Suprapubic skin (tissue), 4 donors: ENCODE measurements at regions not wholly inside any gene's neighbourhood (a gene's known extent, or its start where the extent isn't known, plus 50 kb on each side); places are given as distances from the start of the nearest gene placed in this dataset.

Experiments
- DNase-seq, 2 donors: peaks; one replicate each; pipeline ENCODE4 v3.0.0-alpha.2; 2019; ENCODE audit warnings: low spot score in 2 of 2
- H3K27ac ChIP-seq: fragments of 200-600 bp; sonication (generic); one replicate; pipeline ENCODE4 v1.5.1; 2019
- H3K27me3 ChIP-seq: fragments of 200-600 bp; sonication (generic); one replicate; pipeline ENCODE4 v1.5.1; 2019
- H3K36me3 ChIP-seq: fragments of 200-600 bp; sonication (generic); one replicate; pipeline ENCODE4 v1.5.1; 2019
- H3K4me1 ChIP-seq: fragments of 200-600 bp; sonication (generic); one replicate; pipeline ENCODE4 v1.5.1; 2019
- H3K4me3 ChIP-seq: fragments of 200-600 bp; sonication (generic); one replicate; pipeline ENCODE4 v1.5.1; 2019; ENCODE audit warnings: mild to moderate bottlenecking
- H3K9me3 ChIP-seq: fragments of 200-600 bp; sonication (generic); one replicate; pipeline ENCODE4 v1.5.1; 2019
- EP300 ChIP-seq: sonication (generic); formaldehyde crosslinking; IDR thresholded peaks from one replicate; pipeline ENCODE4 v1.6.1; 2017; ENCODE audit warnings: antibody characterized with exemption
- POLR2A ChIP-seq, 2 donors: fragments of 450-650 bp; IDR thresholded peaks; one replicate each; pipeline ENCODE4 v1.6.1; 2017; ENCODE audit warnings: antibody characterized with exemption in 2 of 2, mild to moderate bottlenecking in 2 of 2, moderate library complexity in 2 of 2
- POLR2AphosphoS5 ChIP-seq, 3 donors: sonication (generic); formaldehyde crosslinking; IDR thresholded peaks; one replicate each; pipeline ENCODE4 v1.6.1; 2017; ENCODE audit warnings: antibody characterized with exemption in 3 of 3
- WGBS: methylation state at CpG from one replicate; pipeline ENCODE4 v1.1.5; 2018; 5-methylcytosine and 5-hydroxymethylcytosine counted together
- TF ChIP-seq, protein P1 (sequence below), 2 donors: fragments of 200-600 bp in 1 of 2; fragments of 450-650 bp in 1 of 2; sonication (generic) in 1 of 2; IDR thresholded peaks; one replicate each; pipeline ENCODE4 v1.5.1; 2016 to 2019; ENCODE audit warnings: antibody characterized with exemption in 2 of 2, mild to moderate bottlenecking in 1 of 2, moderate library complexity in 1 of 2

DNA sequence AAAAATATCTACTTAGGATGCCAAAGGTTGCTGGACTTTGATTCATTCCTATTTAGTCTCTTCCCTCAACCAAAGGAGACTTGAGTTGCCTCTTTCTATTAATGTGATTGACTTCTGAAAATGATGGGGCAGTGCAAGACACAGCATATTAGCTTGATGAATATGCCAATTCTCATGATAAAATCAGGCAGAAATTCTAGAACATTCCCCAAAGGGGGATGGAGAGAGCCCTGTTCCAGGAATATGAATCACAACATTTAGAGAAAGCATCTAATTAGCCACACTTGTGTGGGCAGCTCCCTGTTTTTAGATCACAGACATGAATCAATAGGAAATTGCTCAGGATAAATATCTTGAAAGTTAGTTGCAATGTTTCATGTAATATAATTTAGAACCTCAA lies 584.0 kb upstream of the CDH8 start:
- Histone ChIP-seq H3K4me1 (no peaks in the 10 kb centered on the region), H3K9me3 (peaks cover 4% of the 10 kb centered on the region), H3K36me3 (no peaks in the 10 kb centered on the region), H3K27me3 (no peaks in the 10 kb centered on the region), H3K4me3 (no peak overlapping the region), H3K27ac (no peak overlapping the region)
- DNase-seq, result no peak
- TF ChIP-seq EP300 (no peak), POLR2AphosphoS5 (IDR thresholded peaks at IDR 0.05) (no peak), POLR2A (IDR thresholded peaks at IDR 0.05) (no peak)
- TF ChIP-seq, protein P1, sequence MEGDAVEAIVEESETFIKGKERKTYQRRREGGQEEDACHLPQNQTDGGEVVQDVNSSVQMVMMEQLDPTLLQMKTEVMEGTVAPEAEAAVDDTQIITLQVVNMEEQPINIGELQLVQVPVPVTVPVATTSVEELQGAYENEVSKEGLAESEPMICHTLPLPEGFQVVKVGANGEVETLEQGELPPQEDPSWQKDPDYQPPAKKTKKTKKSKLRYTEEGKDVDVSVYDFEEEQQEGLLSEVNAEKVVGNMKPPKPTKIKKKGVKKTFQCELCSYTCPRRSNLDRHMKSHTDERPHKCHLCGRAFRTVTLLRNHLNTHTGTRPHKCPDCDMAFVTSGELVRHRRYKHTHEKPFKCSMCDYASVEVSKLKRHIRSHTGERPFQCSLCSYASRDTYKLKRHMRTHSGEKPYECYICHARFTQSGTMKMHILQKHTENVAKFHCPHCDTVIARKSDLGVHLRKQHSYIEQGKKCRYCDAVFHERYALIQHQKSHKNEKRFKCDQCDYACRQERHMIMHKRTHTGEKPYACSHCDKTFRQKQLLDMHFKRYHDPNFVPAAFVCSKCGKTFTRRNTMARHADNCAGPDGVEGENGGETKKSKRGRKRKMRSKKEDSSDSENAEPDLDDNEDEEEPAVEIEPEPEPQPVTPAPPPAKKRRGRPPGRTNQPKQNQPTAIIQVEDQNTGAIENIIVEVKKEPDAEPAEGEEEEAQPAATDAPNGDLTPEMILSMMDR (IDR thresholded peaks at IDR 0.05), result no peak

DNA sequence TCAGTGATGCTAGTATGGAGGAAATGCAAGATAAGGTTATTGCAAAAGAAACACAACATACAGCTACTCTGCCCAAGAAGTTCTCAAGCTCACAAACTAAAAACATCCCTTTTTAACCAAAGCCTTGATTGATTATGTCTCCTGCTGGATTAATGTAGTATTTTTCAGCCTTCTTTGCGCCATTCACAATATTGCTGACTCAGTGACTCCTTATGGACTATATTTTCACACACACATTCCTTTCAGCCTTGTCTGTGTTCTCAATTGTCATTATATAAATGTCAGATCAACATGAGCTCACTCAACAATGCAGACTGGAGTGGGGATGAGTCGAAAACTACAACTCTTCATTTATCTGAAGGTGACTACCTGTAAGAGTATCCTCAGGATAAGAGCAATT lies 579.3 kb upstream of the CDH8 start:
- H3K4me1 ChIP-seq, result no peaks in the 10 kb centered on the region
- TF ChIP-seq, protein P1 (IDR thresholded peaks at IDR 0.05), result no peak
- TF ChIP-seq EP300 (no peak), POLR2AphosphoS5 (IDR thresholded peaks at IDR 0.05) (no peak), POLR2A (IDR thresholded peaks at IDR 0.05) (no peak)
- H3K36me3 ChIP-seq, result no peaks in the 10 kb centered on the region
- DNase-seq, result no peak
- peaks cover 4% of the 10 kb centered on the region for H3K9me3 ChIP-seq
- no peaks in the 10 kb centered on the region for H3K27me3 ChIP-seq
- WGBS, result 38% methylated on average over 2 of the region's 2 CpGs
- no peak overlapping the region for H3K27ac ChIP-seq
- H3K4me3 ChIP-seq, result no peak overlapping the region

DNA sequence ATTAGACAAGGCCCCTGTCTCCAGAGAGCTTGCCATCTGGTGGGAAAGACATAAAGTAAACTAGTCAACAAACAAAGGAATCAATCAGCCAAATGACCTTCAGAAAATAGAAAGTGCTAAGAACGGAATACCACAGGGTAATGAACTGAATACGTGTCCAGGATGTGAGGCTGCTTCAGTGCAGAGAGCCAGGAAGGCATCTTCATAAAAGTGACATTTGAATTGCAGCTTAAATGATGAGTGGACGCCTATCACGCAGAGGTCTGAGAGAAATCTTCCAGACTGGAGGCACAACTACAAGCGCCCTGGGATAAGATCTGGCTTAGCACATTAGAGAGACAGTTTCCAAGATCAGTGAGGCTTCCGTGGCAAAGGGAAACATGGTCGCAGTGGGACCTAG lies 574.1 kb upstream of the CDH8 start:
- Histone ChIP-seq H3K27ac (no peak overlapping the region), H3K4me3 (no peak overlapping the region), H3K36me3 (no peaks in the 10 kb centered on the region), H3K27me3 (no peaks in the 10 kb centered on the region), H3K9me3 (no peaks in the 10 kb centered on the region), H3K4me1 (no peaks in the 10 kb centered on the region)
- 65% methylated on average over 7 of the region's 7 CpGs for WGBS
- TF ChIP-seq POLR2AphosphoS5 (IDR thresholded peaks at IDR 0.05) (no peak), POLR2A (IDR thresholded peaks at IDR 0.05) (no peak), EP300 (no peak)
- TF ChIP-seq, protein P1 (IDR thresholded peaks at IDR 0.05), result no peak
- no peak for DNase-seq

DNA sequence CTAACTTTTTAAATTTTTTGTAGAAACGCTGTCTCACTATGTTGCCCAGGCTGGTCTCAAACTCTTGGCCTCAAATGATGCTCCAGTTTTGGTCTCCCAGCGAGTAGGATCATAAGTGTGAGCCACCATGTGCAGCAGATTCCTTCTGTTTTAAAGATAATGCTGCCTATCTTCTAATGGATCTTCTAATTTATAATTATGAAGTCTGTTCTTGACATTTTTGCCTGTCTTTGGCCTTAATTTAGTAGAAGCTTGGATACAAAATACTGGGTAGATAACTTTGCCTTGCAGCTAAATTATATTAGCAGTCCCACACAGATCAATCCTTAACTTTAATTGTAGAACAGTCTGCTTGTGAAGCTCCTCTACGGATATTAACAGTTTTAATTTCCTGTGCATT lies 566.6 kb upstream of the CDH8 start:
- Histone ChIP-seq H3K27ac (no peak overlapping the region), H3K36me3 (no peaks in the 10 kb centered on the region), H3K4me1 (no peaks in the 10 kb centered on the region), H3K4me3 (no peak overlapping the region), H3K9me3 (no peaks in the 10 kb centered on the region), H3K27me3 (no peaks in the 10 kb centered on the region)
- 69% methylated on average over 3 of the region's 3 CpGs for WGBS
- no peak for DNase-seq
- TF ChIP-seq, protein P1 (IDR thresholded peaks at IDR 0.05), result no peak
- TF ChIP-seq EP300, result no peak
- TF ChIP-seq POLR2AphosphoS5 (IDR thresholded peaks at IDR 0.05), result no peak
- TF ChIP-seq POLR2A (IDR thresholded peaks at IDR 0.05), result no peak

DNA sequence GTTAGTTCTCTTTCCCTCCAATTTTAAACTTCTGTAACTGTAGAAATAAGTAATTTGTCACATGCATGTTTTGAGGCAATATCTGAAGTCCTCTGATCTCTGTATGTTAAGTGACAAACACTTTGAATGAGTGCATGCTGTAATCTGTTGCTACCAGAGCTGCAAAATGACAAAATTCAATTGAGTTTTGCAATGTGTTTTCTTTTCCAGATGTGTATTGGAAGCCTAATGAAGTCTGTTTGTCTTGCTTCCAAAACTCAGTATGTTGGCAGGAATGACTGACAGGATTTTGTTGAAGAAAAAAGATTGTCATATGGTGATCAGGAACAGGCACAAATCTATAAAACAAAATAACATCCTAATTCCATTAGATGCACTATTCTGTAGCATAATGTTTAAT lies 561.6 kb upstream of the CDH8 start:
- Histone ChIP-seq H3K4me3 (no peak overlapping the region), H3K27me3 (no peaks in the 10 kb centered on the region), H3K9me3 (no peaks in the 10 kb centered on the region), H3K27ac (no peak overlapping the region), H3K36me3 (no peaks in the 10 kb centered on the region), H3K4me1 (no peaks in the 10 kb centered on the region)
- no peak for DNase-seq
- no peak for TF ChIP-seq POLR2A (IDR thresholded peaks at IDR 0.05)
- TF ChIP-seq EP300, result no peak
- no peak for TF ChIP-seq POLR2AphosphoS5 (IDR thresholded peaks at IDR 0.05)
- TF ChIP-seq, protein P1 (IDR thresholded peaks at IDR 0.05), result no peak
